Endodermal cell (in vitro differentiated cells): ENCODE measurements at regions not wholly inside any gene's neighbourhood (a gene's known extent, or its start where the extent isn't known, plus 50 kb on each side); places are given as distances from the start of the nearest gene placed in this dataset.

Experiments used
- DNase-seq: peaks from one replicate; pipeline ENCODE4 v3.0.0-alpha.2; 2017
- H3K27ac ChIP-seq: 2 replicates; pipeline ENCODE4 v1.5.1; 2013; ENCODE audit warnings: mild to moderate bottlenecking, low read depth, low read length, moderate library complexity
- H3K27me3 ChIP-seq: 2 replicates; pipeline ENCODE4 v1.6.1; 2013; ENCODE audit warnings: mild to moderate bottlenecking, low read length, moderate library complexity; ENCODE audit not compliant: insufficient read depth, control insufficient read depth, poor library complexity, severe bottlenecking
- H3K36me3 ChIP-seq: 2 replicates; pipeline ENCODE4 v1.7.0; 2013; ENCODE audit warnings: mild to moderate bottlenecking, low read length, moderate library complexity; ENCODE audit not compliant: control insufficient read depth, insufficient read depth
- H3K4me1 ChIP-seq: one replicate; pipeline ENCODE4 v1.7.0; 2013; ENCODE audit warnings: low read length; ENCODE audit not compliant: control insufficient read depth, insufficient read depth
- H3K4me3 ChIP-seq: 2 replicates; pipeline ENCODE4 v1.5.1; 2013; ENCODE audit warnings: mild to moderate bottlenecking, low read length, moderate library complexity
- H3K9ac ChIP-seq: 2 replicates; pipeline ENCODE4 v1.6.1; 2013; ENCODE audit warnings: mild to moderate bottlenecking, low read length, moderate library complexity; ENCODE audit not compliant: poor library complexity, severe bottlenecking; ENCODE audit errors: extremely low read depth
- H3K9me3 ChIP-seq: 2 replicates; pipeline ENCODE4 v1.6.1; 2013; ENCODE audit warnings: mild to moderate bottlenecking, low read length, moderate library complexity; ENCODE audit not compliant: control insufficient read depth
- H3K27ac Mint-ChIP-seq: 2 replicates; pipeline ENCODE4 v1.8.0; 2020; ENCODE audit warnings: mixed read lengths
- H3K27me3 Mint-ChIP-seq: 2 replicates; pipeline ENCODE4 v1.8.0; 2021; ENCODE audit warnings: mild to moderate bottlenecking, mixed read lengths; ENCODE audit not compliant: insufficient read depth
- H3K36me3 Mint-ChIP-seq: 2 replicates; pipeline ENCODE4 v1.8.0; 2020; ENCODE audit warnings: low read depth, mixed read lengths
- H3K4me1 Mint-ChIP-seq: 2 replicates; pipeline ENCODE4 v1.8.0; 2020; ENCODE audit warnings: mixed read lengths
- H3K4me3 Mint-ChIP-seq: 2 replicates; pipeline ENCODE4 v1.8.0; 2020; ENCODE audit warnings: mild to moderate bottlenecking, moderate library complexity, mixed read lengths
- H3K9me3 Mint-ChIP-seq: 2 replicates; pipeline ENCODE4 v1.8.0; 2020; ENCODE audit warnings: mild to moderate bottlenecking, mixed read lengths
- CTCF ChIP-seq: fragments of 200-600 bp; sonication (generic); conservative IDR thresholded peaks from 2 replicates; pipeline ENCODE4 v1.5.0; 2021; ENCODE audit warnings: antibody characterized with exemption, mild to moderate bottlenecking
- WGBS, 2 experiments: methylation state at CpG; one replicate each; pipeline versions ENCODE4 v1.1.5 to v1.1.7; 2013; ENCODE audit warnings: missing lambda C conversion rate in 2 of 2, mixed read lengths in 1 of 2; ENCODE audit not compliant: insufficient coverage in 1 of 2, insufficient read length in 1 of 2; 5-methylcytosine and 5-hydroxymethylcytosine counted together

GRCh38 chr6:11407414-11407813 lies 130.1 kb upstream of the TMEM170B start:
- no peak for TF ChIP-seq CTCF
- no peaks in the 10 kb centered on the region for H3K27me3 ChIP-seq
- no peak overlapping the region for H3K4me3 ChIP-seq
- Mint-ChIP-seq H3K36me3 (no peaks in the 10 kb centered on the region), H3K4me3 (no peak overlapping the region), H3K27ac (no peak overlapping the region), H3K27me3 (no peaks in the 10 kb centered on the region), H3K9me3 (peaks cover 7% of the 10 kb centered on the region), H3K4me1 (peaks cover 7% of the 10 kb centered on the region)
- H3K27ac ChIP-seq: no peak overlapping the region
- no peak overlapping the region for H3K9ac ChIP-seq
- H3K9me3 ChIP-seq: no peaks in the 10 kb centered on the region
- DNase-seq: no peak
- WGBS, 2 experiments: 90 to 100% methylated on average over 2 of the region's 2 CpGs
- no peaks in the 10 kb centered on the region for H3K36me3 ChIP-seq
- H3K4me1 ChIP-seq: peaks cover 6% of the 10 kb centered on the region

GRCh38 chr6:11404838-11405237 lies 132.7 kb upstream of the TMEM170B start:
- Histone ChIP-seq H3K4me1 (peaks cover 6% of the 10 kb centered on the region), H3K9ac (no peak overlapping the region), H3K27me3 (no peaks in the 10 kb centered on the region), H3K27ac (no peak overlapping the region), H3K36me3 (no peaks in the 10 kb centered on the region), H3K4me3 (no peak overlapping the region), H3K9me3 (no peaks in the 10 kb centered on the region)
- DNase-seq: no peak
- Mint-ChIP-seq H3K4me3 (no peak overlapping the region), H3K9me3 (peaks cover 17% of the 10 kb centered on the region), H3K27ac (no peak overlapping the region), H3K4me1 (peaks cover 7% of the 10 kb centered on the region), H3K36me3 (no peaks in the 10 kb centered on the region), H3K27me3 (no peaks in the 10 kb centered on the region)
- WGBS, 2 experiments: 76 to 100% methylated on average over 1 to 4 of the region's 4 CpGs
- no peak for TF ChIP-seq CTCF

GRCh38 chr6:11404081-11404480 lies 133.5 kb upstream of the TMEM170B start:
- WGBS, 2 experiments: 94 to 96% methylated on average over 9 to 10 of the region's 10 CpGs
- no peak overlapping the region for H3K27ac Mint-ChIP-seq
- no peaks in the 10 kb centered on the region for H3K27me3 Mint-ChIP-seq
- H3K36me3 Mint-ChIP-seq: no peaks in the 10 kb centered on the region
- peaks cover 17% of the 10 kb centered on the region for H3K9me3 Mint-ChIP-seq
- Histone ChIP-seq H3K27me3 (no peaks in the 10 kb centered on the region), H3K9ac (no peak overlapping the region), H3K36me3 (no peaks in the 10 kb centered on the region), H3K9me3 (no peaks in the 10 kb centered on the region), H3K4me1 (peaks cover 6% of the 10 kb centered on the region), H3K4me3 (no peak overlapping the region), H3K27ac (no peak overlapping the region)
- no peak overlapping the region for H3K4me3 Mint-ChIP-seq
- H3K4me1 Mint-ChIP-seq: peaks cover 7% of the 10 kb centered on the region
- TF ChIP-seq CTCF: no peak
- DNase-seq: no peak
